HG02884 (cell line): ENCODE measurements at regions not wholly inside any gene's neighbourhood (a gene's known extent, or its start where the extent isn't known, plus 50 kb on each side); places are given as distances from the start of the nearest gene placed in this dataset.
"Not testable (repeated sequence)": the region's sequence is repeated elsewhere in the genome, so short reads cannot be mapped to it uniquely, and the experiment has no call there.

Experiments used
- ATAC-seq: cut with Tn5 transposase; IDR thresholded peaks from one replicate; pipeline ENCODE4 v1.9.1; 2021; ENCODE audit warnings: mild to moderate bottlenecking, moderate library complexity; ENCODE audit not compliant: unreplicated experiment

- no peak for ATAC-seq
These were observed 1511.0 kb upstream of the ADGRL3 start for GRCh38 chr4:59689149-59689548.

GRCh38 chr4:59695355-59696053 is 1504.6 kb upstream of the ADGRL3 start:
- ATAC-seq = no peak

GRCh38 chr4:59698041-59698440 is 1502.1 kb upstream of the ADGRL3 start:
- ATAC-seq = no peak

GRCh38 chr4:59700651-59701050 is 1499.5 kb upstream of the ADGRL3 start:
- ATAC-seq = no peak

- no peak for ATAC-seq
These were observed 1495.5 kb upstream of the ADGRL3 start for GRCh38 chr4:59704616-59705015.

- ATAC-seq = no peak
These were observed 1487.7 kb upstream of the ADGRL3 start for GRCh38 chr4:59712470-59712869.

- ATAC-seq = not testable (repeated sequence)
These were observed 1475.8 kb upstream of the ADGRL3 start for GRCh38 chr4:59724286-59724685.

- no peak for ATAC-seq
These were observed 1472.4 kb upstream of the ADGRL3 start for GRCh38 chr4:59727745-59728144.

- no peak for ATAC-seq
These were observed 1471.6 kb upstream of the ADGRL3 start for GRCh38 chr4:59728496-59728895.

GRCh38 chr4:59729321-59729720 is 1470.8 kb upstream of the ADGRL3 start:
- no peak for ATAC-seq

GRCh38 chr4:59748433-59748832 is 1451.7 kb upstream of the ADGRL3 start:
- ATAC-seq = no peak

GRCh38 chr4:59759082-59759825 is 1440.9 kb upstream of the ADGRL3 start:
- no peak for ATAC-seq

GRCh38 chr4:59762344-59762743 is 1437.8 kb upstream of the ADGRL3 start:
- no peak for ATAC-seq

GRCh38 chr4:59770601-59771264 is 1429.4 kb upstream of the ADGRL3 start:
- no peak for ATAC-seq

- no peak for ATAC-seq
These were observed 1427.4 kb upstream of the ADGRL3 start for GRCh38 chr4:59772641-59773139.

- not testable (repeated sequence) for ATAC-seq
These were observed 1419.9 kb upstream of the ADGRL3 start for GRCh38 chr4:59780271-59780670.

GRCh38 chr4:59805176-59805575 is 1395.0 kb upstream of the ADGRL3 start:
- ATAC-seq = no peak

GRCh38 chr4:59814402-59815010 is 1385.6 kb upstream of the ADGRL3 start:
- no peak for ATAC-seq

- ATAC-seq = peak; percentile 93
These were observed 1381.5 kb upstream of the ADGRL3 start for GRCh38 chr4:59818656-59819055.

- ATAC-seq = no peak
These were observed 1376.8 kb upstream of the ADGRL3 start for GRCh38 chr4:59823311-59823710.

GRCh38 chr4:59825104-59825503 is 1375.0 kb upstream of the ADGRL3 start:
- no peak for ATAC-seq
